HEK293 (cell line): ENCODE measurements at regions not wholly inside any gene's neighbourhood (a gene's known extent, or its start where the extent isn't known, plus 50 kb on each side); places are given as distances from the start of the nearest gene placed in this dataset.

Experiments
- CTCF ChIA-PET: fragments of 350-600 bp; formaldehyde crosslinking; extraction: SDS; loops from one replicate; lab custom pipeline; 2021; ENCODE audit warnings: antibody characterized with exemption; lab: Yijun Ruan, JAX
- POLR2A ChIA-PET: fragments of 300-600 bp; formaldehyde crosslinking; extraction: SDS; loops from one replicate; lab custom pipeline; 2020; ENCODE audit warnings: antibody characterized with exemption, inconsistent platforms; lab: Yijun Ruan, JAX
- H3K27ac ChIP-seq: fragments of 200-500 bp; sonication (Bioruptor generic); 2 replicates; pipeline ENCODE4 v1.5.1; 2014; ENCODE audit warnings: low read depth, low read length, control low read depth, inconsistent platforms; ENCODE audit errors: extremely low read depth
- H3K36me3 ChIP-seq, 2 experiments: fragments of 200-500 bp in 1 of 2; sonication (Bioruptor generic) in 1 of 2; 1 replicate in 1 of 2; 2 replicates in 1 of 2; pipeline ENCODE4 v1.5.1; 2014 to 2017; ENCODE audit warnings: inconsistent platforms in 2 of 2, low read length in 2 of 2; ENCODE audit not compliant: control insufficient read depth in 2 of 2, insufficient read depth in 1 of 2
- H3K4me1 ChIP-seq: fragments of 200-500 bp; sonication (Bioruptor generic); 2 replicates; pipeline ENCODE4 v1.5.1; 2014; ENCODE audit warnings: mild to moderate bottlenecking, low read length, inconsistent platforms; ENCODE audit not compliant: control insufficient read depth, insufficient read depth
- H3K4me3 ChIP-seq: 2 replicates; pipeline ENCODE4 v1.5.1; 2011; ENCODE audit warnings: low read depth, mild to moderate bottlenecking, control low read depth, low read length, moderate library complexity
- H3K9me3 ChIP-seq: fragments of 200-500 bp; sonication (Bioruptor generic); 2 replicates; pipeline ENCODE4 v1.5.1; 2014; ENCODE audit warnings: low read depth, low read length, inconsistent platforms; ENCODE audit not compliant: control insufficient read depth, insufficient read depth
- BCL11A ChIP-seq: fragments of 450-650 bp; formaldehyde crosslinking; IDR thresholded peaks from 2 replicates; pipeline ENCODE4 v1.5.1; 2016; ENCODE audit warnings: low read depth, missing biosample characterization, missing genetic modification characterization
- EGR2 ChIP-seq: fragments of 450-650 bp; formaldehyde crosslinking; IDR thresholded peaks from 2 replicates; pipeline ENCODE4 v1.5.1; 2016; ENCODE audit warnings: low read depth, missing biosample characterization, missing genetic modification characterization
- PRDM1 ChIP-seq: fragments of 450-650 bp; formaldehyde crosslinking; IDR thresholded peaks from 2 replicates; pipeline ENCODE4; 2016; ENCODE audit warnings: missing biosample characterization, missing genetic modification characterization
- REPIN1 ChIP-seq: fragments of 450-650 bp; formaldehyde crosslinking; IDR thresholded peaks from 2 replicates; pipeline ENCODE4 v1.5.1; 2017; ENCODE audit warnings: missing biosample characterization, missing genetic modification characterization, low read depth
- ZBTB8A ChIP-seq: fragments of 450-650 bp; formaldehyde crosslinking; IDR thresholded peaks from 2 replicates; pipeline ENCODE4 v1.5.1; 2016; ENCODE audit warnings: missing biosample characterization, missing genetic modification characterization
- ZFHX2 ChIP-seq: fragments of 450-650 bp; formaldehyde crosslinking; conservative IDR thresholded peaks from 2 replicates; pipeline ENCODE4 v1.5.1; 2016; ENCODE audit warnings: missing biosample characterization, missing genetic modification characterization
- ZNF10 ChIP-seq: fragments of 450-650 bp; formaldehyde crosslinking; IDR thresholded peaks from 2 replicates; pipeline ENCODE4 v1.5.1; 2017; ENCODE audit warnings: missing biosample characterization, missing genetic modification characterization
- ZNF148 ChIP-seq: fragments of 450-650 bp; formaldehyde crosslinking; IDR thresholded peaks from 2 replicates; pipeline ENCODE4 v1.5.0; 2017; ENCODE audit warnings: missing biosample characterization, missing genetic modification characterization, borderline replicate concordance
- ZNF211 ChIP-seq: fragments of 450-650 bp; formaldehyde crosslinking; IDR thresholded peaks from 2 replicates; pipeline ENCODE4 v1.5.1; 2016; ENCODE audit warnings: low read depth, missing biosample characterization, missing genetic modification characterization
- ZNF324 ChIP-seq: fragments of 450-650 bp; formaldehyde crosslinking; IDR thresholded peaks from 2 replicates; pipeline ENCODE4 v1.5.1; 2016; ENCODE audit warnings: missing biosample characterization, missing genetic modification characterization
- ZNF426 ChIP-seq: fragments of 450-650 bp; formaldehyde crosslinking; IDR thresholded peaks from 2 replicates; pipeline ENCODE4 v1.5.1; 2017; ENCODE audit warnings: missing biosample characterization, missing genetic modification characterization, mild to moderate bottlenecking, inconsistent platforms, moderate library complexity
- ZNF473 ChIP-seq: fragments of 450-650 bp; formaldehyde crosslinking; IDR thresholded peaks from 2 replicates; pipeline ENCODE4 v1.5.1; 2017; ENCODE audit warnings: missing biosample characterization, missing genetic modification characterization
- ZNF692 ChIP-seq: fragments of 450-650 bp; formaldehyde crosslinking; IDR thresholded peaks from 2 replicates; pipeline ENCODE4 v1.5.1; 2016; ENCODE audit warnings: missing biosample characterization, missing genetic modification characterization
- ZNF707 ChIP-seq: fragments of 450-650 bp; formaldehyde crosslinking; IDR thresholded peaks from 2 replicates; pipeline ENCODE4 v1.5.1; 2016; ENCODE audit warnings: missing biosample characterization, missing genetic modification characterization
- ZSCAN4 ChIP-seq: fragments of 450-650 bp; formaldehyde crosslinking; IDR thresholded peaks from 2 replicates; pipeline ENCODE4 v1.5.1; 2017; ENCODE audit warnings: missing biosample characterization, missing genetic modification characterization
- TF ChIP-seq, protein P1 (sequence below): fragments of 450-650 bp; formaldehyde crosslinking; IDR thresholded peaks from 2 replicates; pipeline ENCODE4 v1.5.1; 2017; ENCODE audit warnings: missing biosample characterization, missing genetic modification characterization
- TF ChIP-seq, protein P2 (sequence below): fragments of 450-650 bp; formaldehyde crosslinking; conservative IDR thresholded peaks from 2 replicates; pipeline ENCODE4 v1.5.1; 2016; ENCODE audit warnings: low read depth, missing biosample characterization, missing genetic modification characterization

DNA sequence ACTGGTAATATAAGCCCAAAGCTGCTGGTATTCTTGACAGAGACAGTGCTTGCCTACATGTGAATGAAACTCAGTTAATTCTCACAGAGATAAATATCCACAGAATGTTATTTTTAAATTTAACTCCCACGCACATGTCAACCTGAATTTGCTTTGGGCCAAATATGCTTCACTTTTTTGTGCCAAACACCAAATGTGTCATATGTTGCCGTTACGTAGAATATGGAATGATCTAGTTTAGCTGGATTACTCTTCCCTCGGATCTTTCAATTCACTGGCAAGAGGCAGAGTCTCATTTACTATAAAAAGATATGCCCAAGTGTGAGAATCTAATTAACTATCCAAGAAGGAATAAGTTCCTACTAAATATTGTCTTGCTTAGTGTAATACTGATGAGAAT, 933.4 kb upstream of the COX7C start:
- H3K4me3 ChIP-seq: no peak overlapping the region
- H3K9me3 ChIP-seq: no peaks in the 10 kb centered on the region
- TF ChIP-seq, protein P1, sequence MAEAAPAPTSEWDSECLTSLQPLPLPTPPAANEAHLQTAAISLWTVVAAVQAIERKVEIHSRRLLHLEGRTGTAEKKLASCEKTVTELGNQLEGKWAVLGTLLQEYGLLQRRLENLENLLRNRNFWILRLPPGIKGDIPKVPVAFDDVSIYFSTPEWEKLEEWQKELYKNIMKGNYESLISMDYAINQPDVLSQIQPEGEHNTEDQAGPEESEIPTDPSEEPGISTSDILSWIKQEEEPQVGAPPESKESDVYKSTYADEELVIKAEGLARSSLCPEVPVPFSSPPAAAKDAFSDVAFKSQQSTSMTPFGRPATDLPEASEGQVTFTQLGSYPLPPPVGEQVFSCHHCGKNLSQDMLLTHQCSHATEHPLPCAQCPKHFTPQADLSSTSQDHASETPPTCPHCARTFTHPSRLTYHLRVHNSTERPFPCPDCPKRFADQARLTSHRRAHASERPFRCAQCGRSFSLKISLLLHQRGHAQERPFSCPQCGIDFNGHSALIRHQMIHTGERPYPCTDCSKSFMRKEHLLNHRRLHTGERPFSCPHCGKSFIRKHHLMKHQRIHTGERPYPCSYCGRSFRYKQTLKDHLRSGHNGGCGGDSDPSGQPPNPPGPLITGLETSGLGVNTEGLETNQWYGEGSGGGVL: no peak
- TF ChIP-seq ZNF10 (no peak), EGR2 (tag by site-specific recombination) (no peak), ZBTB8A (tag by site-specific recombination) (no peak), PRDM1 (no peak), BCL11A (no peak), ZSCAN4 (tag by site-specific recombination) (no peak), ZNF148 (tag by site-specific recombination) (no peak), ZNF692 (tag by site-specific recombination) (no peak)
- TF ChIP-seq, protein P2, sequence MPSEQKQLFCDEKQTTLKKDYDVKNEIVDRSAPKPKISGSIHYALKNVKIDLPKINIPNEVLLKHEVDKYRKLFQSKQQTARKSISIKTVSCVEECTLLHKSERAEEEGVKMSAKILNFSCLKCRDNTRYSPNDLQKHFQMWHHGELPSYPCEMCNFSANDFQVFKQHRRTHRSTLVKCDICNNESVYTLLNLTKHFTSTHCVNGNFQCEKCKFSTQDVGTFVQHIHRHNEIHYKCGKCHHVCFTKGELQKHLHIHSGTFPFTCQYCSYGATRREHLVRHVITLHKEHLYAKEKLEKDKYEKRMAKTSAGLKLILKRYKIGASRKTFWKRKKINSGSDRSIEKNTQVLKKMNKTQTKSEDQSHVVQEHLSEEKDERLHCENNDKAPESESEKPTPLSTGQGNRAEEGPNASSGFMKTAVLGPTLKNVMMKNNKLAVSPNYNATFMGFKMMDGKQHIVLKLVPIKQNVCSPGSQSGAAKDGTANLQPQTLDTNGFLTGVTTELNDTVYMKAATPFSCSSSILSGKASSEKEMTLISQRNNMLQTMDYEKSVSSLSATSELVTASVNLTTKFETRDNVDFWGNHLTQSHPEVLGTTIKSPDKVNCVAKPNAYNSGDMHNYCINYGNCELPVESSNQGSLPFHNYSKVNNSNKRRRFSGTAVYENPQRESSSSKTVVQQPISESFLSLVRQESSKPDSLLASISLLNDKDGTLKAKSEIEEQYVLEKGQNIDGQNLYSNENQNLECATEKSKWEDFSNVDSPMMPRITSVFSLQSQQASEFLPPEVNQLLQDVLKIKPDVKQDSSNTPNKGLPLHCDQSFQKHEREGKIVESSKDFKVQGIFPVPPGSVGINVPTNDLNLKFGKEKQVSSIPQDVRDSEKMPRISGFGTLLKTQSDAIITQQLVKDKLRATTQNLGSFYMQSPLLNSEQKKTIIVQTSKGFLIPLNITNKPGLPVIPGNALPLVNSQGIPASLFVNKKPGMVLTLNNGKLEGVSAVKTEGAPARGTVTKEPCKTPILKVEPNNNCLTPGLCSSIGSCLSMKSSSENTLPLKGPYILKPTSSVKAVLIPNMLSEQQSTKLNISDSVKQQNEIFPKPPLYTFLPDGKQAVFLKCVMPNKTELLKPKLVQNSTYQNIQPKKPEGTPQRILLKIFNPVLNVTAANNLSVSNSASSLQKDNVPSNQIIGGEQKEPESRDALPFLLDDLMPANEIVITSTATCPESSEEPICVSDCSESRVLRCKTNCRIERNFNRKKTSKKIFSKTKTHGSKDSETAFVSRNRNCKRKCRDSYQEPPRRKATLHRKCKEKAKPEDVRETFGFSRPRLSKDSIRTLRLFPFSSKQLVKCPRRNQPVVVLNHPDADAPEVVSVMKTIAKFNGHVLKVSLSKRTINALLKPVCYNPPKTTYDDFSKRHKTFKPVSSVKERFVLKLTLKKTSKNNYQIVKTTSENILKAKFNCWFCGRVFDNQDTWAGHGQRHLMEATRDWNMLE: no peak
- POLR2A ChIA-PET: no interaction called here
- H3K36me3 ChIP-seq: no peaks in the 10 kb centered on the region
- CTCF ChIA-PET: interaction anchor here (0.6 kb wide), 1 partner anchor 66 kb away, joined by 3 read pairs; no protein-coding TSS in a partner anchor
- no peak overlapping the region for H3K27ac ChIP-seq
- H3K4me1 ChIP-seq: no peaks in the 10 kb centered on the region

DNA sequence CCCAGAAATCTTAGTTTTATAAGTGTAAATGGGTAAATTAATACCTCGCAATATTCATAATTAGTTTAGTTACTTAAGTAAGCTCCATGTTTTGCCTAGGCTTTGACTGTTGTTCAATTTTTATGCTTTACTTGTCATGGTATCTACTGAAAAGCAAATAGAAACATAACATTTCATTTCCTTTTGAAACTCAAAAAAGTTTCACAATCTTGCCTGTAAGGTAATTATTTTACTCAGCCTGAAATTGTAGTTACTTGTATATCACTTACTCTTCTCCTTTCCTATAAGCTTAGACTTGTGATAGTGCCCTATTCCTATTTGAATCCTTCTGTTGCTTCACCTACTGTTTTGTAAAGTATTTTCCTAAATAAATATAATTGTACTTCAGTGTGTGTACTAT, 914.4 kb upstream of the COX7C start:
- CTCF ChIA-PET: no interaction called here
- POLR2A ChIA-PET: no interaction called here
- TF ChIP-seq REPIN1 (tag by site-specific recombination) (no peak), ZNF211 (tag by site-specific recombination) (no peak), ZFHX2 (tag by site-specific recombination) (no peak), ZNF426 (tag by site-specific recombination) (no peak), ZNF324 (tag by site-specific recombination) (no peak), ZSCAN4 (tag by site-specific recombination) (no peak), ZNF473 (no peak), ZBTB8A (tag by site-specific recombination) (no peak), ZNF707 (tag by site-specific recombination) (no peak)
- TF ChIP-seq, all 188 proteins: peak for 0
- no peaks in the 10 kb centered on the region for H3K36me3 ChIP-seq
- no peak overlapping the region for H3K27ac ChIP-seq
- no peaks in the 10 kb centered on the region for H3K9me3 ChIP-seq
- no peak overlapping the region for H3K4me3 ChIP-seq
- no peaks in the 10 kb centered on the region for H3K4me1 ChIP-seq
